ENCODE measurements at regions not wholly inside any gene's neighbourhood (a gene's known extent, or its start where the extent isn't known, plus 50 kb on each side); places are given as distances from the start of the nearest gene placed in this dataset.

- TF ChIP-seq CTCF (IDR thresholded peaks at IDR 0.05; ENCODE audit: insufficient read depth, low read depth, low read length, missing control alignments) = no peak
- no peak overlapping the region for H3K4me3 ChIP-seq (ENCODE audit: low read length)
- no peak for DNase-seq (ENCODE audit: low read depth)
These were observed 1327.1 kb downstream of the MAT2B start for GRCh38 chr5:164832516-164832915.

GRCh38 chr5:164844348-164844747 lies 1338.9 kb downstream of the MAT2B start:
- DNase-seq (ENCODE audit: low read depth) = no peak
- TF ChIP-seq CTCF (IDR thresholded peaks at IDR 0.05; ENCODE audit: insufficient read depth, low read depth, low read length, missing control alignments) = no peak

GRCh38 chr5:164860896-164861295 lies 1355.5 kb downstream of the MAT2B start:
- no peak overlapping the region for H3K4me3 ChIP-seq (ENCODE audit: low read length)
- no peak for TF ChIP-seq CTCF (IDR thresholded peaks at IDR 0.05; ENCODE audit: insufficient read depth, low read depth, low read length, missing control alignments)
- DNase-seq (ENCODE audit: low read depth) = no peak

More at GRCh38 chr5:164844348-164844747, 1338.9 kb downstream of the MAT2B start:
- no peak overlapping the region for H3K4me3 ChIP-seq (ENCODE audit: low read length)

- no peak for DNase-seq (ENCODE audit: low read depth)
- no peak overlapping the region for H3K4me3 ChIP-seq (ENCODE audit: low read length)
- TF ChIP-seq CTCF (IDR thresholded peaks at IDR 0.05; ENCODE audit: insufficient read depth, low read depth, low read length, missing control alignments) = no peak
These were observed 1356.2 kb downstream of the MAT2B start for GRCh38 chr5:164861610-164862009.

- H3K4me3 ChIP-seq (ENCODE audit: low read length) = no peak overlapping the region
- no peak for DNase-seq (ENCODE audit: low read depth)
- no peak for TF ChIP-seq CTCF (IDR thresholded peaks at IDR 0.05; ENCODE audit: insufficient read depth, low read depth, low read length, missing control alignments)
These were observed 1363.3 kb downstream of the MAT2B start for GRCh38 chr5:164868761-164869160.

GRCh38 chr5:164869325-164869724 lies 1363.9 kb downstream of the MAT2B start:
- TF ChIP-seq CTCF (IDR thresholded peaks at IDR 0.05; ENCODE audit: insufficient read depth, low read depth, low read length, missing control alignments) = no peak
- H3K4me3 ChIP-seq (ENCODE audit: low read length) = no peak overlapping the region
- DNase-seq (ENCODE audit: low read depth) = no peak

GRCh38 chr5:164876793-164877192 lies 1371.4 kb downstream of the MAT2B start:
- TF ChIP-seq CTCF (IDR thresholded peaks at IDR 0.05; ENCODE audit: insufficient read depth, low read depth, low read length, missing control alignments) = no peak
- DNase-seq (ENCODE audit: low read depth) = no peak
- no peak overlapping the region for H3K4me3 ChIP-seq (ENCODE audit: low read length)
